Erythroblast (primary cell): ENCODE measurements at regions not wholly inside any gene's neighbourhood (a gene's known extent, or its start where the extent isn't known, plus 50 kb on each side); places are given as distances from the start of the nearest gene placed in this dataset.

ENCODE experiments used
- GATA1 ChIP-seq: IDR thresholded peaks from 2 replicates; pipeline ENCODE4 v1.6.1; 2011; ENCODE audit warnings: low read depth, mild to moderate bottlenecking, control low read depth, low read length, moderate library complexity
- POLR2A ChIP-seq: IDR thresholded peaks from 2 replicates; pipeline ENCODE4 v1.6.1; 2011; ENCODE audit warnings: mild to moderate bottlenecking, low read length

GRCh38 chr15:95227235-95227634, 995.9 kb downstream of the MCTP2 start:
- TF ChIP-seq POLR2A, result no peak
- no peak for TF ChIP-seq GATA1
